ENCODE measurements at regions not wholly inside any gene's neighbourhood (a gene's known extent, or its start where the extent isn't known, plus 50 kb on each side); places are given as distances from the start of the nearest gene placed in this dataset.

DNA sequence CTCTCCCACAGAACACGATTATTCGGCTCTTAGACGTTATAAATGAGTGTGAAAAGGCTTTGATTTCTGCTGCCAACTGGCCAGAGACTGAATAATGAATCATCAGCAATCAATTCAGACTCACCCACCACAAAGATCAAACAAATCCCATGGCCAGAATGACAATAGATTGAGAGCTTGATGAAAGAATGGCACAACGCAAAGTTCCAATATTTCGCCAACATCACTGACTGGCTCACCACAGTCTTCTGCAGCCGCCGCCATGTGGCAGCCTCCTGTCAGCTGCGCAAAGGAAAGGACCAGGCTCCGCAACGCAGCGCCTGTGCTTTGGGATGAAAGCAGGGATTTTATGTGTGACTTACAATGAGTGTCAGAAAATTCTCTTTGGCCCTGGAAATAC is 104.4 kb upstream of the SOX11 start:
- TF ChIP-seq, protein P1, sequence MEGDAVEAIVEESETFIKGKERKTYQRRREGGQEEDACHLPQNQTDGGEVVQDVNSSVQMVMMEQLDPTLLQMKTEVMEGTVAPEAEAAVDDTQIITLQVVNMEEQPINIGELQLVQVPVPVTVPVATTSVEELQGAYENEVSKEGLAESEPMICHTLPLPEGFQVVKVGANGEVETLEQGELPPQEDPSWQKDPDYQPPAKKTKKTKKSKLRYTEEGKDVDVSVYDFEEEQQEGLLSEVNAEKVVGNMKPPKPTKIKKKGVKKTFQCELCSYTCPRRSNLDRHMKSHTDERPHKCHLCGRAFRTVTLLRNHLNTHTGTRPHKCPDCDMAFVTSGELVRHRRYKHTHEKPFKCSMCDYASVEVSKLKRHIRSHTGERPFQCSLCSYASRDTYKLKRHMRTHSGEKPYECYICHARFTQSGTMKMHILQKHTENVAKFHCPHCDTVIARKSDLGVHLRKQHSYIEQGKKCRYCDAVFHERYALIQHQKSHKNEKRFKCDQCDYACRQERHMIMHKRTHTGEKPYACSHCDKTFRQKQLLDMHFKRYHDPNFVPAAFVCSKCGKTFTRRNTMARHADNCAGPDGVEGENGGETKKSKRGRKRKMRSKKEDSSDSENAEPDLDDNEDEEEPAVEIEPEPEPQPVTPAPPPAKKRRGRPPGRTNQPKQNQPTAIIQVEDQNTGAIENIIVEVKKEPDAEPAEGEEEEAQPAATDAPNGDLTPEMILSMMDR (IDR thresholded peaks at IDR 0.05; ENCODE audit: insufficient read depth, low read length, poor library complexity, severe bottlenecking), result no peak
- no peak for TF ChIP-seq EZH2phosphoT487 (conservative IDR thresholded peaks at IDR 0.05; ENCODE audit: low read length)
